ENCODE measurements at regions not wholly inside any gene's neighbourhood (a gene's known extent, or its start where the extent isn't known, plus 50 kb on each side); places are given as distances from the start of the nearest gene placed in this dataset.

GRCh38 chr17:37802061-37802595, 57.3 kb upstream of the HNF1B start:
- TF ChIP-seq EZH2 (IDR thresholded peaks at IDR 0.05; ENCODE audit: borderline replicate concordance, low read depth, low read length, poor library complexity, severe bottlenecking) (no peak), CTCF (conservative IDR thresholded peaks at IDR 0.05; ENCODE audit: low read depth, low read length) (no peak)
- POLR2A ChIA-PET (ENCODE audit: low non-redundant PET): no interaction called here
- BruUV-seq (replicated peaks): no TSS peak
- Histone ChIP-seq H3K27ac (ENCODE audit: low read depth, low read length, poor library complexity, severe bottlenecking) (no peak overlapping the region), H3K27me3 (replicated peaks; ENCODE audit: insufficient read depth, low read depth, low read length, poor library complexity) (no peaks in the 10 kb centered on the region), H3K4me3 (ENCODE audit: low read depth, low read length, poor library complexity, severe bottlenecking) (no peak overlapping the region), H3K9me3 (ENCODE audit: low read depth, low read length, poor library complexity, severe bottlenecking) (no peaks in the 10 kb centered on the region), H3K36me3 (ENCODE audit: insufficient read depth, low read length, poor library complexity, severe bottlenecking) (no peaks in the 10 kb centered on the region), H3K4me1 (ENCODE audit: insufficient read depth, low read length, poor library complexity, severe bottlenecking) (no peaks in the 10 kb centered on the region)
- intact Hi-C loops (cut with micrococcal nuclease; ENCODE audit: unreplicated experiment): no loop called here
- CTCF ChIA-PET: no interaction called here
- no peak for DNase-seq (ENCODE audit: low spot score)

GRCh38 chr17:37801171-37801570, 56.3 kb upstream of the HNF1B start:
- no peaks in the 10 kb centered on the region for H3K9me3 ChIP-seq (ENCODE audit: low read depth, low read length, poor library complexity, severe bottlenecking)
- no peak overlapping the region for H3K27ac ChIP-seq (ENCODE audit: low read depth, low read length, poor library complexity, severe bottlenecking)
- no peak for TF ChIP-seq CTCF (conservative IDR thresholded peaks at IDR 0.05; ENCODE audit: low read depth, low read length)
- TF ChIP-seq EZH2 (IDR thresholded peaks at IDR 0.05; ENCODE audit: borderline replicate concordance, low read depth, low read length, poor library complexity, severe bottlenecking): no peak
- ChIA-PET CTCF (no interaction called here), POLR2A (ENCODE audit: low non-redundant PET) (no interaction called here)
- H3K4me3 ChIP-seq (ENCODE audit: low read depth, low read length, poor library complexity, severe bottlenecking): no peak overlapping the region
- intact Hi-C loops (cut with micrococcal nuclease; ENCODE audit: unreplicated experiment): no loop called here
- no peaks in the 10 kb centered on the region for H3K27me3 ChIP-seq (replicated peaks; ENCODE audit: insufficient read depth, low read depth, low read length, poor library complexity)
- BruUV-seq (replicated peaks): no TSS peak
- no peaks in the 10 kb centered on the region for H3K4me1 ChIP-seq (ENCODE audit: insufficient read depth, low read length, poor library complexity, severe bottlenecking)
- no peak for DNase-seq (ENCODE audit: low spot score)
- no peaks in the 10 kb centered on the region for H3K36me3 ChIP-seq (ENCODE audit: insufficient read depth, low read length, poor library complexity, severe bottlenecking)

- POLR2A ChIA-PET (ENCODE audit: low non-redundant PET): no interaction called here
- no TSS peak for BruUV-seq (replicated peaks)
- intact Hi-C loops (cut with micrococcal nuclease; ENCODE audit: unreplicated experiment): no loop called here
- Histone ChIP-seq H3K36me3 (ENCODE audit: insufficient read depth, low read length, poor library complexity, severe bottlenecking) (no peaks in the 10 kb centered on the region), H3K4me1 (ENCODE audit: insufficient read depth, low read length, poor library complexity, severe bottlenecking) (no peaks in the 10 kb centered on the region), H3K27ac (ENCODE audit: low read depth, low read length, poor library complexity, severe bottlenecking) (no peak overlapping the region), H3K9me3 (ENCODE audit: low read depth, low read length, poor library complexity, severe bottlenecking) (no peaks in the 10 kb centered on the region), H3K4me3 (ENCODE audit: low read depth, low read length, poor library complexity, severe bottlenecking) (no peak overlapping the region), H3K27me3 (replicated peaks; ENCODE audit: insufficient read depth, low read depth, low read length, poor library complexity) (no peaks in the 10 kb centered on the region)
- DNase-seq (ENCODE audit: low spot score): no peak
- CTCF ChIA-PET: no interaction called here
- TF ChIP-seq EZH2 (IDR thresholded peaks at IDR 0.05; ENCODE audit: borderline replicate concordance, low read depth, low read length, poor library complexity, severe bottlenecking) (no peak), CTCF (conservative IDR thresholded peaks at IDR 0.05; ENCODE audit: low read depth, low read length) (no peak)
Observed at GRCh38 chr17:37797206-37797605, 52.3 kb upstream of the HNF1B start.

Measured in A673 (cell line).